CD8-positive, alpha-beta memory T cell (primary cell): ENCODE measurements at regions not wholly inside any gene's neighbourhood (a gene's known extent, or its start where the extent isn't known, plus 50 kb on each side); places are given as distances from the start of the nearest gene placed in this dataset.
A peak's percentile ranks its signal among the peaks of the same experiment; 100 is the strongest.

Experiments used
- CTCF ChIA-PET: fragments of 350-600 bp; sonication (Branson Sonifier 250); formaldehyde crosslinking; loops from one replicate; lab custom pipeline; 2021; ENCODE audit warnings: antibody characterized with exemption; lab: Charles Lee
- POLR2A ChIA-PET: fragments of 350-600 bp; sonication (Branson Sonifier 250); formaldehyde crosslinking; loops from one replicate; lab custom pipeline; 2021; ENCODE audit warnings: antibody characterized with exemption; lab: Charles Lee
- DNase-seq, 5 donors: peaks; one replicate each; pipeline versions ENCODE4 v3.0.0 to v3.0.0-alpha.2; 2020 to 2022; ENCODE audit warnings: mixed read lengths in 1 of 5
- H3K27ac ChIP-seq: one replicate; pipeline ENCODE4 v1.7.0; 2013; ENCODE audit warnings: low read depth, mild to moderate bottlenecking, low read length, moderate library complexity
- H3K27me3 ChIP-seq: 2 replicates; pipeline ENCODE4 v1.7.0; 2013; ENCODE audit warnings: low read length, mild to moderate bottlenecking; ENCODE audit not compliant: insufficient read depth, poor library complexity, severe bottlenecking
- H3K36me3 ChIP-seq: 2 replicates; pipeline ENCODE4 v1.7.0; 2013; ENCODE audit warnings: mild to moderate bottlenecking, low read length, moderate library complexity; ENCODE audit not compliant: insufficient read depth
- H3K4me1 ChIP-seq: 2 replicates; pipeline ENCODE4 v1.7.0; 2013; ENCODE audit warnings: mild to moderate bottlenecking, low read length, moderate library complexity; ENCODE audit not compliant: insufficient read depth
- H3K4me3 ChIP-seq: 2 replicates; pipeline ENCODE4 v1.7.0; 2013; ENCODE audit warnings: mild to moderate bottlenecking, low read length
- H3K9me3 ChIP-seq: 2 replicates; pipeline ENCODE4 v1.7.0; 2013; ENCODE audit warnings: mild to moderate bottlenecking, low read length
- H3K27ac Mint-ChIP-seq, 8 donors: one replicate each; pipeline ENCODE4 v1.8.0; 2020 to 2021; ENCODE audit warnings: mixed read lengths in 8 of 8, mild to moderate bottlenecking in 6 of 8, inconsistent platforms in 3 of 8, moderate library complexity in 3 of 8
- H3K27me3 Mint-ChIP-seq, 2 donors: one replicate each; pipeline ENCODE4 v1.8.0; 2020 to 2021; ENCODE audit warnings: mixed read lengths in 2 of 2, mild to moderate bottlenecking in 1 of 2, moderate library complexity in 1 of 2
- H3K36me3 Mint-ChIP-seq, 3 donors: one replicate each; pipeline ENCODE4 v1.8.0; 2020 to 2021; ENCODE audit warnings: mixed read lengths in 3 of 3, inconsistent platforms in 1 of 3, mild to moderate bottlenecking in 1 of 3
- H3K4me1 Mint-ChIP-seq, 3 donors: one replicate each; pipeline ENCODE4 v1.8.0; 2020 to 2021; ENCODE audit warnings: mixed read lengths in 3 of 3, inconsistent platforms in 1 of 3, mild to moderate bottlenecking in 1 of 3
- H3K4me3 Mint-ChIP-seq, 7 donors: one replicate each; pipeline ENCODE4 v1.8.0; 2020 to 2021; ENCODE audit warnings: mixed read lengths in 7 of 7, mild to moderate bottlenecking in 6 of 7, moderate library complexity in 4 of 7, inconsistent platforms in 2 of 7
- H3K9me3 Mint-ChIP-seq, 5 donors: one replicate each; pipeline ENCODE4 v1.8.0; 2020 to 2022; ENCODE audit warnings: mixed read lengths in 5 of 5, mild to moderate bottlenecking in 3 of 5, moderate library complexity in 2 of 5, inconsistent platforms in 1 of 5

DNA sequence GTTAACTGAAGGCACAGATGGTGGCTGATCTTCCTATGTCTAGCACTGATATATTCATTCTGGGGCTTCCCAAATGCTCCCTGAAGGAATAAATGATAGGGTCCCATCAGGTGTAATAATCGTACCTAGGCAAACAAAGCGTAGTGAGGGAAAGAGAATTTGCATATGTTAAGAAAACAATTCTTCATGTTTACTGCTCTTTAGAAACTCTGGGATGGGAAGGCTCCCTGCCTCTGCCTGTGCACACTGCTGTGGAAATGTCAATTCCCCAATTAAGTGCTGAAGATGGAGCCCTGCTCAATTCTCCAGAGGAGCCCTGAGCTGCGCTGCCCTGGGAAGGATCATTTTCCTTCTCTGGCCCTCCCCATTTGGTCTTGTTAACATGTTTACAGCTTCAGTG, 380.9 kb upstream of the ADARB2 start:
- Histone ChIP-seq H3K4me3 (no peak overlapping the region), H3K27me3 (no peaks in the 10 kb centered on the region), H3K27ac (no peak overlapping the region), H3K36me3 (no peaks in the 10 kb centered on the region), H3K4me1 (no peaks in the 10 kb centered on the region), H3K9me3 (no peaks in the 10 kb centered on the region)
- H3K9me3 Mint-ChIP-seq: peaks cover 0 to 2% (median 0%) of the 10 kb centered on the region in 5 donors
- ChIA-PET POLR2A (no interaction called here), CTCF (no interaction called here)
- no peak overlapping the region for H3K27ac Mint-ChIP-seq
- H3K4me3 Mint-ChIP-seq: no peak overlapping the region
- no peak for DNase-seq
- no peaks in the 10 kb centered on the region for H3K4me1 Mint-ChIP-seq
- no peaks in the 10 kb centered on the region for H3K36me3 Mint-ChIP-seq
- H3K27me3 Mint-ChIP-seq: peaks cover 0 to 6% of the 10 kb centered on the region in 2 donors

DNA sequence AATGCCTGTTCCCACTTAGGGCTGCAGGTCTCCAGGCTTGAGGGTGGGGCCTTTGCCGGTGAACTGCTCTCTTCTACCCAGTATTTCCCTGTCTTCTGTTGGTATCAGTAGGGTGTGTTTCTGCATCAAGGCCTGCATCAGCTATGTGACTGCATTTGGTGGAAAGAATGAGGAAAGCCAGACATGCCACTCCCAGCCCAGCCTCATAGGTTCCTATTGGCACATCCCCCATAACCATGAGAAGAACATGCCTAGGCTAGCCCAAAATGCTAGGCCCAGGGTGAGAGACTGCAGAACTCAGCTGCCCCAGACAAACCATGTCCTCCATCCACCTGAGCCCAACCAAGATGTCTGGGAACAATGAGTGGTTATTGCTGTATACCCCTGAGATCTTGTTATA, 380.3 kb upstream of the ADARB2 start:
- ChIA-PET POLR2A (no interaction called here), CTCF (no interaction called here)
- DNase-seq: no peak
- Histone ChIP-seq H3K27me3 (no peaks in the 10 kb centered on the region), H3K27ac (no peak overlapping the region), H3K4me3 (no peak overlapping the region), H3K4me1 (no peaks in the 10 kb centered on the region), H3K9me3 (no peaks in the 10 kb centered on the region), H3K36me3 (no peaks in the 10 kb centered on the region)
- Mint-ChIP-seq H3K27me3 (peaks cover 0 to 6% of the 10 kb centered on the region in 2 donors), H3K36me3 (no peaks in the 10 kb centered on the region), H3K27ac (no peak overlapping the region), H3K9me3 (peaks cover 0 to 2% (median 0%) of the 10 kb centered on the region in 5 donors), H3K4me1 (no peaks in the 10 kb centered on the region), H3K4me3 (no peak overlapping the region)

DNA sequence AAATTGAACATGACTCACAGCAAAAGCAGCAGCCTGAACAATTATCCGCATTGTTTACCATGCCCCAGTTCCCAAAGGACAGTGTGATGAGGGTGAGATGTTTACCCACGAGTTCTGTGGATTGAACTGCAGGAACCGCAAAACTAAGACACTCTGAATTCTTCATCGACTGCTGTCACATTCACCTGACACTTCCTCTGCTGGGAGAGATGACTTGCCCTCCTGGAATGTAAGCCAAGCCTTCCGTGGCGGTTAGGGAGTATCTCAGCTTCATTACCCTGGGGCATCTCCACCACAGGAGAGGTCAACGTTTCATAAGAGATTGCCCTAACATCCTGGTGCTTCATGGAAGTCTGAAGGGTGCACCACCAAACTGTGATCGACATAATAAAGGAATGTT, 374.6 kb upstream of the ADARB2 start:
- DNase-seq: no peak
- Mint-ChIP-seq H3K4me1 (no peaks in the 10 kb centered on the region), H3K9me3 (peaks cover 0 to 3% (median 0%) of the 10 kb centered on the region in 5 donors), H3K4me3 (no peak overlapping the region), H3K27ac (no peak overlapping the region), H3K36me3 (no peaks in the 10 kb centered on the region), H3K27me3 (peaks cover 0 to 2% of the 10 kb centered on the region in 2 donors)
- POLR2A ChIA-PET: no interaction called here
- H3K4me1 ChIP-seq: no peaks in the 10 kb centered on the region
- H3K27me3 ChIP-seq: no peaks in the 10 kb centered on the region
- H3K36me3 ChIP-seq: no peaks in the 10 kb centered on the region
- no peak overlapping the region for H3K27ac ChIP-seq
- no peaks in the 10 kb centered on the region for H3K9me3 ChIP-seq
- CTCF ChIA-PET: no interaction called here
- H3K4me3 ChIP-seq: no peak overlapping the region

DNA sequence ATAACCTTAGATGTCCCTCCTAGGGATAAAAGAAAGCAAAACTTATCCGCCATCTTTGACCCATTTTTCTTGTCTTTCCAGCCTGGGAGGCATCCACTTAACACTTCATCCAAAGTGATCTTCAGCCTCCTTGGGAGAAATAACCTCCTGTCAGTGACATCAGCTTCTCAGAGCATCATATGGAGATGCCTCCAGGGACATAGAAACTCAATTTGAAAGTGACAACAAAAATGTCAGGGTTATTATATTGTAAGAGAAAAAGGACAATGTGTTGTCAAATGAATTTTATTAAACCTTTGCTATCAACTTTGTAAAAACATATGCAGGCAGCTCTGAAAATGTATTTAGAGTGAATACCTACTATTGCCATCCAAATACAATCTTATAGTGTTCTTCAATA, 371.2 kb upstream of the ADARB2 start:
- no peak for DNase-seq
- H3K27me3 ChIP-seq: no peaks in the 10 kb centered on the region
- Mint-ChIP-seq H3K9me3 (peaks cover 0 to 1% (median 0%) of the 10 kb centered on the region in 5 donors), H3K4me1 (no peaks in the 10 kb centered on the region), H3K27me3 (no peaks in the 10 kb centered on the region), H3K4me3 (no peak overlapping the region), H3K27ac (no peak overlapping the region), H3K36me3 (no peaks in the 10 kb centered on the region)
- CTCF ChIA-PET: interaction anchor here (0.6 kb wide), 1 partner anchor 1596 kb away, joined by 3 read pairs; no protein-coding TSS in a partner anchor
- H3K9me3 ChIP-seq: no peaks in the 10 kb centered on the region
- no peak overlapping the region for H3K4me3 ChIP-seq
- POLR2A ChIA-PET: no interaction called here
- no peak overlapping the region for H3K27ac ChIP-seq
- H3K4me1 ChIP-seq: no peaks in the 10 kb centered on the region
- H3K36me3 ChIP-seq: no peaks in the 10 kb centered on the region

DNA sequence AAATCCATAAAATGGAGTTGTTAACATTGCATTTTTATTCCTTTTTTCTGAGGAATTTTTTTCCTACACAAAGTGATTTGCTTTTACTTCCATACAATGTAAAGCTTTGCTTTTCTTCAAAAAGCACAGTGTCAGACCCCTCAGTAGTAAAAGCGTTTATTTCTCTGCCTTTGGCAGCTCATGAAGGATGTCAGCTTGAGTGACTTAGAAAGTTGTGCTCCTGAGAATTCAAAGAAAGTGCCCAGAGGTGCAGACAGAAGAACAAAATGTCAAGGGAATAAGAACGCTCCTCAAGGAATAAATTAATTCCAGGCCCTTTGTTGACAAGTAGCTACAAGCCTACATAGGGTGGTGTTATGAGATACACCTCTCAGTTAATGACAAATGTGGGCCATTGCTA, 369.3 kb upstream of the ADARB2 start:
- Mint-ChIP-seq H3K9me3 (peaks cover 0 to 3% (median 0%) of the 10 kb centered on the region in 5 donors), H3K4me1 (no peaks in the 10 kb centered on the region), H3K4me3 (no peak overlapping the region), H3K27ac (no peak overlapping the region), H3K27me3 (peaks cover 0 to 3% of the 10 kb centered on the region in 2 donors), H3K36me3 (no peaks in the 10 kb centered on the region)
- Histone ChIP-seq H3K36me3 (no peaks in the 10 kb centered on the region), H3K4me3 (no peak overlapping the region), H3K9me3 (no peaks in the 10 kb centered on the region), H3K27me3 (no peaks in the 10 kb centered on the region), H3K27ac (no peak overlapping the region), H3K4me1 (no peaks in the 10 kb centered on the region)
- DNase-seq: no peak
- CTCF ChIA-PET: no interaction called here
- POLR2A ChIA-PET: no interaction called here

DNA sequence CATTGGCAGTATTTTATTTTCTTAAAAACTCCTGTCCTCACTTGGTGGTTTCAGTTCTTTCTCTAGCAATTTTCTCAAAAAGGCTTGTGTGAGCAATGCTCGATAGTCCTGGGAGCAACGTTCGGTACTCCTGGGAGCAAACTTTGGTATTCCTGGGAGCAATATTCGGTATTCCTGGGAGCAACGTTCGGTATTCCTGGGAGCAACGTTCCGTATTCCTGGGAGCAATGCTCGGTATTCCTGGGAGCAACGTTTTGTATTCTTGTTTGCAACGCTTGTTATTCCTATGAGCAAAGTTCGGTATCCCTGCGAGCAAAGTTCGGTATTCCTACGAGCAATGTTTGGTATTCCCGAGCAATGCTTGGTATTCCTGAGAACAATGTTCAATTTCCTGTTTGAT, 362.0 kb upstream of the ADARB2 start:
- Histone ChIP-seq H3K4me1 (no peaks in the 10 kb centered on the region), H3K9me3 (no peaks in the 10 kb centered on the region), H3K36me3 (no peaks in the 10 kb centered on the region), H3K4me3 (no peak overlapping the region), H3K27me3 (no peaks in the 10 kb centered on the region), H3K27ac (no peak overlapping the region)
- no peak overlapping the region for H3K4me3 Mint-ChIP-seq
- peaks cover 0 to 5% of the 10 kb centered on the region in 2 donors for H3K27me3 Mint-ChIP-seq
- ChIA-PET CTCF (no interaction called here), POLR2A (no interaction called here)
- H3K4me1 Mint-ChIP-seq: no peaks in the 10 kb centered on the region
- H3K9me3 Mint-ChIP-seq: peaks cover 0 to 2% (median 0%) of the 10 kb centered on the region in 5 donors
- no peak for DNase-seq
- no peak overlapping the region for H3K27ac Mint-ChIP-seq
- no peaks in the 10 kb centered on the region for H3K36me3 Mint-ChIP-seq

DNA sequence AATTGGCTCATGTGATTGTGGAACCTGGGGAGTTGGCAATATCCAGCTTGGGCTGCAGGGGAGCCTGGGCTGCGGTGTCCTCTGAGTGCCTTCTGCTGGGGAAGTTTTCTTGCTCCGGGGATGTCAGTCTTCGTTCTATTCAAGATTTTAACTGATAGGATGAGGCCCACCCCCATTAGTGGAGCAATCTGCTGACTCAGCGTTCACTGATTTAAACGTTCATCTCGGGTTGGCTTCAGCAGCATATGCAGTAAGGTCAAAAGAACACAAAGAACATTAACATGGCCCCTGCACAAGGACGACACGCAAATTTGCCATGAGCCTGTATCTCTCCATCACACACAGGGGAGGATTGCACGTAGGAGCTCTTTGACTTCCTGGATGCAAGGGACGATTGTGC, 360.6 kb upstream of the ADARB2 start:
- POLR2A ChIA-PET: no interaction called here
- no peaks in the 10 kb centered on the region for H3K36me3 Mint-ChIP-seq
- H3K4me3 ChIP-seq: no peak overlapping the region
- no peak overlapping the region for H3K27ac ChIP-seq
- H3K9me3 Mint-ChIP-seq: no peaks in the 10 kb centered on the region
- DNase-seq: no peak
- no peaks in the 10 kb centered on the region for H3K36me3 ChIP-seq
- H3K9me3 ChIP-seq: no peaks in the 10 kb centered on the region
- H3K4me1 Mint-ChIP-seq: no peaks in the 10 kb centered on the region
- no peak overlapping the region for H3K4me3 Mint-ChIP-seq
- no peaks in the 10 kb centered on the region for H3K4me1 ChIP-seq
- H3K27me3 Mint-ChIP-seq: peaks cover 0 to 5% of the 10 kb centered on the region in 2 donors
- H3K27ac Mint-ChIP-seq: no peak overlapping the region
- no peaks in the 10 kb centered on the region for H3K27me3 ChIP-seq
- CTCF ChIA-PET: no interaction called here

DNA sequence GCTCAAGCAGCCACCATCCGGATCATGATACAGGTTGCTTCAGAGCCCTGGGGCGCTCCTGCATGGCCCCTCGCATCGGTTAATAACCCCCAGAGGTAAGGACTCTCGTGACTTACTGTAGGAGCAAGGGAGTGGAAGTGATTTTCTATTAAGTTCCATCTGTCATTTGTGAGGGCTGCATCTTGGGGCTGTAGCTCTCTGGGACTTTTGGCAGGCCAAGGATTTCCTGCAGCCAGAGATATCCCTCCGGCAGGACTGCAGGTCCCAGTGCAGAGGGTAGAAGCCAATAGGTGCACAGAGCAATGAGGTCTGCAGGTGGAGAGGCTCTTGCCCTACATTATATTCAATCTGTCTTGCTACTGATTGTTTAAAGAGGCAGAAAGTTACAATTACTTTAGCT, 356.8 kb upstream of the ADARB2 start:
- no peaks in the 10 kb centered on the region for H3K27me3 ChIP-seq
- Mint-ChIP-seq H3K9me3 (no peaks in the 10 kb centered on the region), H3K36me3 (no peaks in the 10 kb centered on the region), H3K27ac (no peak overlapping the region), H3K4me3 (no peak overlapping the region), H3K27me3 (no peaks in the 10 kb centered on the region), H3K4me1 (no peaks in the 10 kb centered on the region)
- H3K4me1 ChIP-seq: no peaks in the 10 kb centered on the region
- no peak for DNase-seq
- H3K9me3 ChIP-seq: no peaks in the 10 kb centered on the region
- no peaks in the 10 kb centered on the region for H3K36me3 ChIP-seq
- CTCF ChIA-PET: no interaction called here
- POLR2A ChIA-PET: no interaction called here
- no peak overlapping the region for H3K27ac ChIP-seq
- H3K4me3 ChIP-seq: no peak overlapping the region

DNA sequence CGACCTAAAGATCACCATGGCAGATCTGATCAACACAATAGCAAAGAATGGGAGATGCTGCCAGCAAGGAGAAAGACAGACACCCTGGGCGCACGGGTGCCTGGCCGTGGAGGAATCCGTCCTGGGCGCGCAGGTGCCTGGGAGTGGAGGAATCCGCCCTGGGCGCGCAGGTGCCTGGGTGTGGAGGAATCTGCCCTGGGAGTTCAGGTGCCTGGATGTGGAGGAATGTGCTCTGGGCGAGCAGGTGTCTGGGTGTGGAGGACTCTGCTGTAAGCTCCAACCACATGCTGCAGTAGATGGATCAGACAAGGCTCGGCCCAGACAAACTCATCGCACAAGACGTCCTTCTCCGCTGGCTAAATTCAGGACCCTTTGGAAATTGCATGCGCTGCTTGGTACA, 346.3 kb upstream of the ADARB2 start:
- peak overlapping the region in 1 of 8 donors; percentile 17 for H3K27ac Mint-ChIP-seq
- H3K9me3 Mint-ChIP-seq: peaks cover 0 to 5% (median 0%) of the 10 kb centered on the region in 5 donors
- no peaks in the 10 kb centered on the region for H3K4me1 Mint-ChIP-seq
- no peaks in the 10 kb centered on the region for H3K36me3 Mint-ChIP-seq
- Histone ChIP-seq H3K9me3 (no peaks in the 10 kb centered on the region), H3K4me1 (no peaks in the 10 kb centered on the region), H3K4me3 (no peak overlapping the region), H3K36me3 (no peaks in the 10 kb centered on the region), H3K27me3 (no peaks in the 10 kb centered on the region), H3K27ac (no peak overlapping the region)
- ChIA-PET POLR2A (no interaction called here), CTCF (no interaction called here)
- DNase-seq: no peak
- H3K4me3 Mint-ChIP-seq: no peak overlapping the region
- H3K27me3 Mint-ChIP-seq: peaks cover 0 to 2% of the 10 kb centered on the region in 2 donors
